ENCODE measurements at regions not wholly inside any gene's neighbourhood (a gene's known extent, or its start where the extent isn't known, plus 50 kb on each side); places are given as distances from the start of the nearest gene placed in this dataset.

DNA sequence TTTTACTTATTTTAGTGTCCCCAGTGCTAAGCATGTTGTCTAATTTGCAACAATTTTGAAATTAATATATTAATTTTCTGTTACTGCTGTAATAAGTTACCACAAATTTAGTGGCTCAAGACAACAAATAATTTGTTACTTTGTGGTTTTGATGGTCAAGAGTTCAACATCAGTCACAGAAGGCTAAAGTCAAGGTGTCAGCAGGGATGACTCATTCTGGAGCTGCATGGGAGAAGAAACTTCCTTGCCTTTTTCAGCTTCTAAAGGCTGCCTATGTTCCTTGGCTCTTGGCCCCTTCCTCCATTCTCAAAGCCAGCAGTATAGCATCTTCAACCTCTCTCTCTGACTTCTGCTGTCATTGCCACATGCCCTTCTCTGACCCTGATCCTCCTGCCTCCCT, 271.8 kb downstream of the HLX start:
- TF ChIP-seq, protein P1, sequence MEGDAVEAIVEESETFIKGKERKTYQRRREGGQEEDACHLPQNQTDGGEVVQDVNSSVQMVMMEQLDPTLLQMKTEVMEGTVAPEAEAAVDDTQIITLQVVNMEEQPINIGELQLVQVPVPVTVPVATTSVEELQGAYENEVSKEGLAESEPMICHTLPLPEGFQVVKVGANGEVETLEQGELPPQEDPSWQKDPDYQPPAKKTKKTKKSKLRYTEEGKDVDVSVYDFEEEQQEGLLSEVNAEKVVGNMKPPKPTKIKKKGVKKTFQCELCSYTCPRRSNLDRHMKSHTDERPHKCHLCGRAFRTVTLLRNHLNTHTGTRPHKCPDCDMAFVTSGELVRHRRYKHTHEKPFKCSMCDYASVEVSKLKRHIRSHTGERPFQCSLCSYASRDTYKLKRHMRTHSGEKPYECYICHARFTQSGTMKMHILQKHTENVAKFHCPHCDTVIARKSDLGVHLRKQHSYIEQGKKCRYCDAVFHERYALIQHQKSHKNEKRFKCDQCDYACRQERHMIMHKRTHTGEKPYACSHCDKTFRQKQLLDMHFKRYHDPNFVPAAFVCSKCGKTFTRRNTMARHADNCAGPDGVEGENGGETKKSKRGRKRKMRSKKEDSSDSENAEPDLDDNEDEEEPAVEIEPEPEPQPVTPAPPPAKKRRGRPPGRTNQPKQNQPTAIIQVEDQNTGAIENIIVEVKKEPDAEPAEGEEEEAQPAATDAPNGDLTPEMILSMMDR (IDR thresholded peaks at IDR 0.05; ENCODE audit: insufficient read depth, low read depth, low read length), result no peak
- no peak for TF ChIP-seq EZH2 (IDR thresholded peaks at IDR 0.05; ENCODE audit: insufficient read depth, low read length)

Measured in astrocyte (in vitro differentiated cells and primary cell).